ENCODE measurements at regions not wholly inside any gene's neighbourhood (a gene's known extent, or its start where the extent isn't known, plus 50 kb on each side); places are given as distances from the start of the nearest gene placed in this dataset.

DNA sequence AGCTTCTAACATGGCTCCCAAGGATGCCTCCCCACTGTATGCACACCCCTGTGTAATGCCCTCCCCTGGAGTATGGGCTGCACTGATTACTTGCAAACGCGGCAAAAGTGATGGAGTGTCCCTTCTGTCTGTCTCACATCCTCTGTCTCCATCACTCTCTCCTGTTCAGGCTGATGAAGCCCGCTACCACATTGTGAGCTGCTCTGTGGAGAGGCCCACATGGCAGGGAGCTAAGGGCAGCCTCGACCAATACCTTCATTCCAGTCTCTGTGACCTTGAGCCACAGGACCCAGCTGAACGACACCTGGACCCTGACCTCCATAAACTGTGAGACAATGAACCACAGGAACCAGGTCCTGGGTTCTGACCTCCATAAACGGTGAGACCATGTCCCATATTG lies 154.1 kb upstream of the ETV3 start:
- Histone ChIP-seq H3K4ac (ENCODE audit: low read depth, low read length) (no peak overlapping the region), H3K56ac (ENCODE audit: extremely low read depth, insufficient read depth, low read length) (no peak overlapping the region), H2BK5ac (ENCODE audit: low read depth, low read length, poor library complexity, severe bottlenecking) (no peak overlapping the region), H2AFZ (replicated peaks; ENCODE audit: low read length, poor library complexity) (no peak overlapping the region), H3K23ac (ENCODE audit: low read depth, low read length) (no peak overlapping the region), H4K5ac (ENCODE audit: low read depth, low read length) (no peak overlapping the region), H3K27me3 (ENCODE audit: control insufficient read depth, insufficient read depth, low read length) (no peaks in the 10 kb centered on the region; the same call in 1 of the 2 replicates), H3K18ac (ENCODE audit: low read depth, low read length) (no peak overlapping the region), H4K20me1 (ENCODE audit: insufficient read depth, low read length) (no peaks in the 10 kb centered on the region), H3K4me2 (ENCODE audit: low read depth, low read length) (no peak overlapping the region), H4K8ac (ENCODE audit: low read depth in 2 of 2, low read length in 2 of 2) (no peak overlapping the region), H2BK15ac (ENCODE audit: low read depth, low read length) (no peak overlapping the region), H2AK9ac (replicated peaks; ENCODE audit: low read depth, low read length, poor library complexity) (no peak overlapping the region), H2AK5ac (ENCODE audit: low read depth, low read length) (no peak overlapping the region), H4K91ac (ENCODE audit: insufficient read depth, low read depth, low read length) (no peak overlapping the region), H2BK20ac (ENCODE audit: low read depth, low read length) (no peak overlapping the region), H3K79me1 (ENCODE audit: low read depth in 1 of 2, low read length in 2 of 2) (no peaks in the 10 kb centered on the region), H3K27ac (ENCODE audit: insufficient read depth, low read length) (no peak overlapping the region), H2BK120ac (ENCODE audit: low read depth, low read length) (no peak overlapping the region), H3K9ac (ENCODE audit: low read depth, low read length) (no peak overlapping the region), H3K14ac (replicated peaks; ENCODE audit: low read depth, low read length) (no peak overlapping the region), H3K36me3 (ENCODE audit: control insufficient read depth, insufficient read depth, low read length) (no peaks in the 10 kb centered on the region), H3K4me3 (ENCODE audit: insufficient read depth, low read depth, low read length) (no peak overlapping the region), H3K9me3 (ENCODE audit: control insufficient read depth, insufficient read depth, low read length) (no peaks in the 10 kb centered on the region), H3K9me1 (ENCODE audit: insufficient read depth, low read length) (no peaks in the 10 kb centered on the region), H3K4me1 (ENCODE audit: control insufficient read depth, insufficient read depth, low read length) (no peaks in the 10 kb centered on the region)
- in situ Hi-C loops (cut with MboI; ENCODE audit: low sequenced_read_pairs) (no loop called here), dilution Hi-C loops (cut with HindIII; ENCODE audit: low sequenced_read_pairs, unreplicated experiment) (no loop called here), intact Hi-C loops (cut with micrococcal nuclease) (no loop called here)
- POLR2A ChIA-PET (ENCODE audit: unreplicated experiment), result no interaction called here
- no peak for ATAC-seq (ENCODE audit: low read depth)
- CTCF ChIA-PET, result no interaction called here
- WGBS, 2 experiments (ENCODE audit: extremely low coverage in 2 of 2, insufficient read length in 1 of 2), result 82% methylated on average over 3 of the region's 6 CpGs; no CpG with 5 or more reads in 1 of the 2 experiments
- TF ChIP-seq MXI1 (IDR thresholded peaks at IDR 0.05; ENCODE audit: borderline replicate concordance, low read depth, low read length) (no peak), CHD1 (IDR thresholded peaks at IDR 0.05; ENCODE audit: low read depth, low read length) (no peak), MAZ (IDR thresholded peaks at IDR 0.05; ENCODE audit: borderline replicate concordance, low read depth, low read length) (no peak), RCOR1 (IDR thresholded peaks at IDR 0.05; ENCODE audit: insufficient replicate concordance, low read length) (no peak), SMC3 (IDR thresholded peaks at IDR 0.05; ENCODE audit: low read depth, low read length) (no peak), NFE2L2 (IDR thresholded peaks at IDR 0.05; ENCODE audit: low read depth, low read length) (no peak), CEBPB (IDR thresholded peaks at IDR 0.05; ENCODE audit: low read depth, low read length) (no peak), POLR2A (IDR thresholded peaks at IDR 0.05; ENCODE audit: low read depth, low read length) (no peak), FOS (IDR thresholded peaks at IDR 0.05; ENCODE audit: low read depth, low read length) (no peak)
- TF ChIP-seq, protein P1, sequence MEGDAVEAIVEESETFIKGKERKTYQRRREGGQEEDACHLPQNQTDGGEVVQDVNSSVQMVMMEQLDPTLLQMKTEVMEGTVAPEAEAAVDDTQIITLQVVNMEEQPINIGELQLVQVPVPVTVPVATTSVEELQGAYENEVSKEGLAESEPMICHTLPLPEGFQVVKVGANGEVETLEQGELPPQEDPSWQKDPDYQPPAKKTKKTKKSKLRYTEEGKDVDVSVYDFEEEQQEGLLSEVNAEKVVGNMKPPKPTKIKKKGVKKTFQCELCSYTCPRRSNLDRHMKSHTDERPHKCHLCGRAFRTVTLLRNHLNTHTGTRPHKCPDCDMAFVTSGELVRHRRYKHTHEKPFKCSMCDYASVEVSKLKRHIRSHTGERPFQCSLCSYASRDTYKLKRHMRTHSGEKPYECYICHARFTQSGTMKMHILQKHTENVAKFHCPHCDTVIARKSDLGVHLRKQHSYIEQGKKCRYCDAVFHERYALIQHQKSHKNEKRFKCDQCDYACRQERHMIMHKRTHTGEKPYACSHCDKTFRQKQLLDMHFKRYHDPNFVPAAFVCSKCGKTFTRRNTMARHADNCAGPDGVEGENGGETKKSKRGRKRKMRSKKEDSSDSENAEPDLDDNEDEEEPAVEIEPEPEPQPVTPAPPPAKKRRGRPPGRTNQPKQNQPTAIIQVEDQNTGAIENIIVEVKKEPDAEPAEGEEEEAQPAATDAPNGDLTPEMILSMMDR (conservative IDR thresholded peaks at IDR 0.05; ENCODE audit: low read depth, low read length), result no peak
- DNase-seq, result no peak
- BruUV-seq (replicated peaks), result no TSS peak
